ENCODE measurements at regions not wholly inside any gene's neighbourhood (a gene's known extent, or its start where the extent isn't known, plus 50 kb on each side); places are given as distances from the start of the nearest gene placed in this dataset.

DNA sequence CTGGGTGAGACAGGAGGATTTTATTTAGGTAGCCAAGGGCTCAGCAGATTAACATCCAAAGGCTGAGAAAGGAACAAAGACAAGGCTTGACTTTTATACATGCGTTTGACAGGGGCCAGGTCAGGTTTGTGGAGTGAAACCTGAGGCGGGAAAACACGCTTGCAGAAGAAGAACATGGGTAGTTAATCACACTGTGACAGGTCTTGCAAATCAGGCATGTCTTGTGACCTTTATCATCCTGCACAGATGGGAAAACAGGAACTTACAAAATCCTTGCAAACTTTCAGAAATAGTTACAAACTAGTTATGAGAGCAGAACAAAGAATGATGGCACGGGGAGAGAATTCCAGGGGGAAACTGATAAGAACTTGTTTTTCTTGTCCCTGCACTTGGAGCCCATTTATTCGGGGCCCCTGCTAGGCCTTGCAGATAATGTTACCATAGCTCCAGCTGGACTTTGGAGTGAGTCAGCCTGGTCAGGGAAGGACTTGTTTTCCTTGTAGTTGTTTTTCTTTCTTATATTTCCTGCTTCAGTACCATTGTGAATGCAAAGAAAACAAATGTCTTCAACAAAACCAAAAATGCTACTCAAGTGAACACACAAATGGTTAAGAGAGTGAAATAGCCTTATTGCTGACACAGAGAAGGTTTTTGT lies 965.9 kb upstream of the ROBO1 start:
- TF ChIP-seq, protein P1, sequence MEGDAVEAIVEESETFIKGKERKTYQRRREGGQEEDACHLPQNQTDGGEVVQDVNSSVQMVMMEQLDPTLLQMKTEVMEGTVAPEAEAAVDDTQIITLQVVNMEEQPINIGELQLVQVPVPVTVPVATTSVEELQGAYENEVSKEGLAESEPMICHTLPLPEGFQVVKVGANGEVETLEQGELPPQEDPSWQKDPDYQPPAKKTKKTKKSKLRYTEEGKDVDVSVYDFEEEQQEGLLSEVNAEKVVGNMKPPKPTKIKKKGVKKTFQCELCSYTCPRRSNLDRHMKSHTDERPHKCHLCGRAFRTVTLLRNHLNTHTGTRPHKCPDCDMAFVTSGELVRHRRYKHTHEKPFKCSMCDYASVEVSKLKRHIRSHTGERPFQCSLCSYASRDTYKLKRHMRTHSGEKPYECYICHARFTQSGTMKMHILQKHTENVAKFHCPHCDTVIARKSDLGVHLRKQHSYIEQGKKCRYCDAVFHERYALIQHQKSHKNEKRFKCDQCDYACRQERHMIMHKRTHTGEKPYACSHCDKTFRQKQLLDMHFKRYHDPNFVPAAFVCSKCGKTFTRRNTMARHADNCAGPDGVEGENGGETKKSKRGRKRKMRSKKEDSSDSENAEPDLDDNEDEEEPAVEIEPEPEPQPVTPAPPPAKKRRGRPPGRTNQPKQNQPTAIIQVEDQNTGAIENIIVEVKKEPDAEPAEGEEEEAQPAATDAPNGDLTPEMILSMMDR (IDR thresholded peaks at IDR 0.05): no peak
- TF ChIP-seq POLR2A (IDR thresholded peaks at IDR 0.05): no peak
